ENCODE measurements at regions not wholly inside any gene's neighbourhood (a gene's known extent, or its start where the extent isn't known, plus 50 kb on each side); places are given as distances from the start of the nearest gene placed in this dataset.

DNA sequence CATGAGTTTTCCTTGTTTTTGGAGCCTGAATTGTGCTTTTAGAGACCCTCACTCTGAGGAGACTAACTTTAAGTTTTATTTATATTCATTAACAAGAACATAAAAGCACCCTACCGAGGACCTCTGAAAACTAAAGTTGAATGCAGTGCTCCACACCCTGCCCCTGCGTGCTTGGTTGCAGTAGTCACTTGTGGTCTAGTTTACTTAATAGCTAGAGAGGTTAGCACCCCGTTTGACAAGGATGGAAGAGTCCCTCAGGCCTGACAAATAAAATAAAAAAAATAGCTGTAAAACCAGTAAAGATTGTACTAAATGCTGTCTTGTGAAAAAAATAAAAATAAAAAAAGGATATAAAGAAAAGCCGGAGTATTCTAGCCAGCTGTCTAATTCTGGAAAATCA lies 395.2 kb downstream of the MTX2 start:
- peaks cover 0 to 23% of the 10 kb centered on the region in 2 experiments; a peak in 1 of 5 replicates for H3K27me3 ChIP-seq (ENCODE audit: control insufficient read depth in 1 of 2, insufficient read depth in 2 of 2, low read length in 2 of 2)
- no peaks in the 10 kb centered on the region for H3K79me2 ChIP-seq (ENCODE audit: insufficient read depth, low read length)
- no peak overlapping the region for H3K4me3 ChIP-seq (replicated peaks in 1 of 3; ENCODE audit: insufficient read depth in 1 of 3, low read depth in 2 of 3, low read length in 3 of 3)
- H3K36me3 ChIP-seq (replicated peaks in 1 of 2; ENCODE audit: control insufficient read depth in 1 of 2, insufficient read depth in 2 of 2, low read length in 2 of 2), result no peaks in the 10 kb centered on the region
- H2AFZ ChIP-seq (ENCODE audit: low read length), result no peak overlapping the region
- H3K27ac ChIP-seq (ENCODE audit: extremely low read length, insufficient read depth, low read length), result no peak overlapping the region
- DNase-seq (ENCODE audit: low spot score) (no peak), ATAC-seq (no peak), FAIRE-seq (no peak)
- H4K20me1 ChIP-seq (ENCODE audit: insufficient read depth, low read length), result no peaks in the 10 kb centered on the region
- in situ Hi-C loops (cut with HindIII; ENCODE audit: extremely low pct_ligation_motif_present, low pct_unique_long_range_greater_than_20kb), result loop anchor here (25.0 kb wide), 1 partner anchor 977 kb away; no protein-coding TSS in a partner anchor
- no peak overlapping the region for H3K4me2 ChIP-seq (ENCODE audit: low read depth, low read length)
- BruUV-seq (replicated peaks), result no TSS peak
- no peaks in the 10 kb centered on the region for H3K9me3 ChIP-seq (ENCODE audit: low read length)
- no peak overlapping the region for H3K9ac ChIP-seq (ENCODE audit: insufficient read depth, low read depth, low read length)
- WGBS (ENCODE audit: low lambda C conversion rate), result 8% methylated on average over 4 of the region's 4 CpGs
- no peaks in the 10 kb centered on the region for H3K4me1 ChIP-seq (ENCODE audit: insufficient read depth, low read length)
- intact Hi-C loops (cut with micrococcal nuclease; ENCODE audit: unreplicated experiment), result no loop called here
- TF ChIP-seq KDM5B (CRISPR knock-in tag; IDR thresholded peaks at IDR 0.05; ENCODE audit: borderline replicate concordance) (no peak), ZNF496 (CRISPR knock-in tag; IDR thresholded peaks at IDR 0.05; ENCODE audit: insufficient replicate concordance) (no peak), CENPX (CRISPR knock-in tag; IDR thresholded peaks at IDR 0.05) (no peak), EZH2 (conservative IDR thresholded peaks at IDR 0.05; ENCODE audit: low read depth, low read length) (no peak), ZNF841 (CRISPR knock-in tag; IDR thresholded peaks at IDR 0.05; ENCODE audit: borderline replicate concordance) (no peak), NPAS2 (CRISPR knock-in tag; IDR thresholded peaks at IDR 0.05; ENCODE audit: borderline replicate concordance) (no peak), GTF3A (CRISPR knock-in tag; conservative IDR thresholded peaks at IDR 0.05) (no peak), TP53 (CRISPR knock-in tag; conservative IDR thresholded peaks at IDR 0.05) (no peak), TRIM24 (CRISPR knock-in tag; IDR thresholded peaks at IDR 0.05) (no peak)
- TF ChIP-seq, protein P1, sequence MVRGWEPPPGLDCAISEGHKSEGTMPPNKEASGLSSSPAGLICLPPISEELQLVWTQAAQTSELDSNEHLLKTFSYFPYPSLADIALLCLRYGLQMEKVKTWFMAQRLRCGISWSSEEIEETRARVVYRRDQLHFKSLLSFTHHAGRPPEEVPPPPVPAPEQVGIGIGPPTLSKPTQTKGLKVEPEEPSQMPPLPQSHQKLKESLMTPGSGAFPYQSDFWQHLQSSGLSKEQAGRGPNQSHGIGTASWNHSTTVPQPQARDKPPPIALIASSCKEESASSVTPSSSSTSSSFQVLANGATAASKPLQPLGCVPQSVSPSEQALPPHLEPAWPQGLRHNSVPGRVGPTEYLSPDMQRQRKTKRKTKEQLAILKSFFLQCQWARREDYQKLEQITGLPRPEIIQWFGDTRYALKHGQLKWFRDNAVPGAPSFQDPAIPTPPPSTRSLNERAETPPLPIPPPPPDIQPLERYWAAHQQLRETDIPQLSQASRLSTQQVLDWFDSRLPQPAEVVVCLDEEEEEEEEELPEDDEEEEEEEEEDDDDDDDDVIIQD (CRISPR knock-in tag; IDR thresholded peaks at IDR 0.05; ENCODE audit: low read depth), result no peak
- TF ChIP-seq, protein P2, sequence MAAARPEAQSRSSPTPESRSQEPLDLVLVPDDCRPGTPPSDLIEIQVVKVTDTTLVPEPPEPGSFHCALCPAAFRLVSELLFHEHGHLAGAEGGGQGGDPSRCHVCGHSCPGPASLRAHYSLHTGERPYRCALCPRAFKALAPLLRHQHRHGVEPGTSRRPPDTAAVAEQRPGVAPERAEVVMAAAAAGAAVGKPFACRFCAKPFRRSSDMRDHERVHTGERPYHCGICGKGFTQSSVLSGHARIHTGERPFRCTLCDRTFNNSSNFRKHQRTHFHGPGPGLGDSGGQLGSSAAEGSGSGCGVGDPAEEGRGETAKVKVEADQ (CRISPR knock-in tag; IDR thresholded peaks at IDR 0.05; ENCODE audit: borderline replicate concordance), result no peak
- TF ChIP-seq, protein P3, sequence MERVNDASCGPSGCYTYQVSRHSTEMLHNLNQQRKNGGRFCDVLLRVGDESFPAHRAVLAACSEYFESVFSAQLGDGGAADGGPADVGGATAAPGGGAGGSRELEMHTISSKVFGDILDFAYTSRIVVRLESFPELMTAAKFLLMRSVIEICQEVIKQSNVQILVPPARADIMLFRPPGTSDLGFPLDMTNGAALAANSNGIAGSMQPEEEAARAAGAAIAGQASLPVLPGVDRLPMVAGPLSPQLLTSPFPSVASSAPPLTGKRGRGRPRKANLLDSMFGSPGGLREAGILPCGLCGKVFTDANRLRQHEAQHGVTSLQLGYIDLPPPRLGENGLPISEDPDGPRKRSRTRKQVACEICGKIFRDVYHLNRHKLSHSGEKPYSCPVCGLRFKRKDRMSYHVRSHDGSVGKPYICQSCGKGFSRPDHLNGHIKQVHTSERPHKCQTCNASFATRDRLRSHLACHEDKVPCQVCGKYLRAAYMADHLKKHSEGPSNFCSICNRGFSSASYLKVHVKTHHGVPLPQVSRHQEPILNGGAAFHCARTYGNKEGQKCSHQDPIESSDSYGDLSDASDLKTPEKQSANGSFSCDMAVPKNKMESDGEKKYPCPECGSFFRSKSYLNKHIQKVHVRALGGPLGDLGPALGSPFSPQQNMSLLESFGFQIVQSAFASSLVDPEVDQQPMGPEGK (CRISPR knock-in tag; IDR thresholded peaks at IDR 0.05), result no peak
- TF ChIP-seq, protein P4, sequence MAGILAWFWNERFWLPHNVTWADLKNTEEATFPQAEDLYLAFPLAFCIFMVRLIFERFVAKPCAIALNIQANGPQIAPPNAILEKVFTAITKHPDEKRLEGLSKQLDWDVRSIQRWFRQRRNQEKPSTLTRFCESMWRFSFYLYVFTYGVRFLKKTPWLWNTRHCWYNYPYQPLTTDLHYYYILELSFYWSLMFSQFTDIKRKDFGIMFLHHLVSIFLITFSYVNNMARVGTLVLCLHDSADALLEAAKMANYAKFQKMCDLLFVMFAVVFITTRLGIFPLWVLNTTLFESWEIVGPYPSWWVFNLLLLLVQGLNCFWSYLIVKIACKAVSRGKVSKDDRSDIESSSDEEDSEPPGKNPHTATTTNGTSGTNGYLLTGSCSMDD (CRISPR knock-in tag; IDR thresholded peaks at IDR 0.05), result no peak
- ChIA-PET CTCF (ENCODE audit: low intra/inter-chr PET ratio, low total read pairs) (no interaction called here), POLR2A (no interaction called here)

Data from HepG2 (cell line).